Keratinocyte (primary cell): ENCODE measurements at regions not wholly inside any gene's neighbourhood (a gene's known extent, or its start where the extent isn't known, plus 50 kb on each side); places are given as distances from the start of the nearest gene placed in this dataset.

ENCODE experiments used
- DNase-seq: peaks from one replicate; pipeline ENCODE4 v3.0.0-alpha.2; 2011; ENCODE audit warnings: low read depth, missing footprints, low spot score
- FAIRE-seq: peaks from 2 replicates; lab custom pipeline; 2011; peaks lifted over from hg19 to GRCh38; lab: Jason Lieb, UNC
- H2AFZ ChIP-seq: 2 replicates; pipeline ENCODE4 v1.6.0; 2012; ENCODE audit warnings: low read length, control low read depth, inconsistent platforms; ENCODE audit not compliant: control insufficient read depth
- H3K27ac ChIP-seq: 2 replicates; pipeline ENCODE4 v1.5.1; 2011; ENCODE audit warnings: low read length; ENCODE audit not compliant: control insufficient read depth, insufficient read depth
- H3K27me3 ChIP-seq: 3 replicates; pipeline ENCODE4 v1.6.0; 2011; ENCODE audit warnings: low read length; ENCODE audit not compliant: control insufficient read depth, insufficient read depth; ENCODE audit errors: extremely low read depth
- H3K36me3 ChIP-seq, 2 experiments: 2 replicates in 1 of 2; 3 replicates in 1 of 2; pipeline ENCODE4 v1.5.1; 2011; ENCODE audit warnings: low read length in 2 of 2, mild to moderate bottlenecking in 1 of 2; ENCODE audit not compliant: control insufficient read depth in 2 of 2, insufficient read depth in 2 of 2; ENCODE audit errors: extremely low read depth in 1 of 2
- H3K4me1 ChIP-seq: 3 replicates; pipeline ENCODE4 v1.5.1; 2011; ENCODE audit warnings: low read length; ENCODE audit not compliant: control insufficient read depth, insufficient read depth; ENCODE audit errors: extremely low read depth
- H3K4me2 ChIP-seq: 3 replicates; pipeline ENCODE4 v1.6.0; 2011; ENCODE audit warnings: low read depth, low read length; ENCODE audit not compliant: control insufficient read depth, insufficient read depth; ENCODE audit errors: extremely low read depth
- H3K4me3 ChIP-seq, 3 experiments: fragments of 200-600 bp in 1 of 3; sonication (generic) in 1 of 3; 2 replicates in 2 of 3; 3 replicates in 1 of 3; pipeline ENCODE4 v1.5.1; 2011 to 2016; ENCODE audit warnings: low read length in 3 of 3, mild to moderate bottlenecking in 3 of 3, control low read depth in 2 of 3, inconsistent platforms in 1 of 3, low read depth in 1 of 3, mixed read lengths in 1 of 3, mixed run types in 1 of 3, moderate library complexity in 1 of 3; ENCODE audit not compliant: control insufficient read depth in 2 of 3, insufficient read depth in 2 of 3; ENCODE audit errors: extremely low read depth in 1 of 3
- H3K79me2 ChIP-seq: 2 replicates; pipeline ENCODE4 v1.6.0; 2012; ENCODE audit warnings: low read length; ENCODE audit not compliant: control insufficient read depth, insufficient read depth
- H3K9ac ChIP-seq: 3 replicates; pipeline ENCODE4 v1.6.0; 2011; ENCODE audit warnings: low read length; ENCODE audit not compliant: control insufficient read depth, insufficient read depth; ENCODE audit errors: extremely low read depth
- H3K9me1 ChIP-seq: 3 replicates; pipeline ENCODE4 v1.6.0; 2011; ENCODE audit warnings: low read length; ENCODE audit not compliant: control insufficient read depth, insufficient read depth; ENCODE audit errors: extremely low read depth
- H3K9me3 ChIP-seq: 2 replicates; pipeline ENCODE4 v1.5.1; 2012; ENCODE audit warnings: low read depth, low read length; ENCODE audit not compliant: control insufficient read depth
- H4K20me1 ChIP-seq: 3 replicates; pipeline ENCODE4 v1.6.0; 2011; ENCODE audit warnings: low read length; ENCODE audit not compliant: control insufficient read depth, insufficient read depth; ENCODE audit errors: extremely low read depth
- EZH2 ChIP-seq: IDR thresholded peaks from one replicate; pipeline ENCODE4 v1.6.1; 2012; ENCODE audit warnings: inconsistent platforms, mild to moderate bottlenecking, low read length, moderate library complexity
- dilution Hi-C: fragments of 300-500 bp; cut with MboI; formaldehyde crosslinking; loops from one replicate; pipeline ENCODE4 v1.7.0; 2020; ENCODE audit warnings: low sequenced_read_pairs; ENCODE audit not compliant: extremely low pct_ligation_motif_present
- TF ChIP-seq, protein P1 (sequence below), 3 experiments: IDR thresholded peaks in 1 of 3; conservative IDR thresholded peaks in 1 of 3; optimal IDR thresholded peaks in 1 of 3; 2 replicates in 2 of 3; 3 replicates in 1 of 3; pipeline versions ENCODE3 to v1.5.1; 2011; ENCODE audit warnings: low read length in 3 of 3, mild to moderate bottlenecking in 3 of 3, moderate library complexity in 2 of 3, control low read depth in 1 of 3, inconsistent platforms in 1 of 3; ENCODE audit not compliant: insufficient read depth in 2 of 3; ENCODE audit errors: extremely low read depth in 1 of 3

DNA sequence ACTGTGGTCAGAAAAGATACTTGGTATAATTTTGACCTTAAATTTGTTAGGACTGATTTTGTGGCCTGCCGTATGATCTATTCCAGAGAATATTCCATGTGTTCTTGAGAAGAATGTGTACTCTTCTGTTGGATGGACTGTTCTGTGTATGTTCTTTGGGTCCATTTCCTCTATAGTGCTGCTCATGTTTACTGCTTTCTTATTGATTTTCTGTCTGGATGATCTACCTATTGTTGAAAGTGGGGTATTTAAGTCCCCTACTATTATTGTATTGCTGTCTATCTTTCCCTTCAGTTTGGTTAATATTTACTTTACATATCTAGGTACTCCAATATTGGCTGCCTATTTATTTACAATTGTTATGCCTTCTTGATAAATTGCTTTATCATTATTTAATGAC, 298.4 kb downstream of the BCKDHB start:
- dilution Hi-C loops = no loop called here
- DNase-seq (no peak), FAIRE-seq (peak; percentile 17)
- Histone ChIP-seq H3K4me3 (no peak overlapping the region), H3K36me3 (no peaks in the 10 kb centered on the region), H3K27me3 (no peaks in the 10 kb centered on the region), H3K4me1 (no peaks in the 10 kb centered on the region), H3K9me1 (no peaks in the 10 kb centered on the region), H2AFZ (no peak overlapping the region), H3K27ac (no peak overlapping the region), H3K9me3 (no peaks in the 10 kb centered on the region), H3K4me2 (no peak overlapping the region), H4K20me1 (no peaks in the 10 kb centered on the region), H3K79me2 (no peaks in the 10 kb centered on the region), H3K9ac (no peak overlapping the region)
- no peak for TF ChIP-seq EZH2
- TF ChIP-seq, protein P1, sequence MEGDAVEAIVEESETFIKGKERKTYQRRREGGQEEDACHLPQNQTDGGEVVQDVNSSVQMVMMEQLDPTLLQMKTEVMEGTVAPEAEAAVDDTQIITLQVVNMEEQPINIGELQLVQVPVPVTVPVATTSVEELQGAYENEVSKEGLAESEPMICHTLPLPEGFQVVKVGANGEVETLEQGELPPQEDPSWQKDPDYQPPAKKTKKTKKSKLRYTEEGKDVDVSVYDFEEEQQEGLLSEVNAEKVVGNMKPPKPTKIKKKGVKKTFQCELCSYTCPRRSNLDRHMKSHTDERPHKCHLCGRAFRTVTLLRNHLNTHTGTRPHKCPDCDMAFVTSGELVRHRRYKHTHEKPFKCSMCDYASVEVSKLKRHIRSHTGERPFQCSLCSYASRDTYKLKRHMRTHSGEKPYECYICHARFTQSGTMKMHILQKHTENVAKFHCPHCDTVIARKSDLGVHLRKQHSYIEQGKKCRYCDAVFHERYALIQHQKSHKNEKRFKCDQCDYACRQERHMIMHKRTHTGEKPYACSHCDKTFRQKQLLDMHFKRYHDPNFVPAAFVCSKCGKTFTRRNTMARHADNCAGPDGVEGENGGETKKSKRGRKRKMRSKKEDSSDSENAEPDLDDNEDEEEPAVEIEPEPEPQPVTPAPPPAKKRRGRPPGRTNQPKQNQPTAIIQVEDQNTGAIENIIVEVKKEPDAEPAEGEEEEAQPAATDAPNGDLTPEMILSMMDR (optimal IDR thresholded peaks at IDR 0.05 in 1 of 3, IDR thresholded peaks at IDR 0.05 in 1 of 3, conservative IDR thresholded peaks at IDR 0.05 in 1 of 3; ENCODE audit: extremely low read depth in 1 of 3, insufficient read depth in 2 of 3, low read length in 3 of 3) = no peak

GRCh38 chr6:80403365-80403764, 296.9 kb downstream of the BCKDHB start:
- DNase-seq (no peak), FAIRE-seq (no peak)
- H3K36me3 ChIP-seq = no peaks in the 10 kb centered on the region
- H2AFZ ChIP-seq = no peak overlapping the region
- no peaks in the 10 kb centered on the region for H3K9me3 ChIP-seq
- TF ChIP-seq EZH2 = no peak
- TF ChIP-seq, protein P1 (optimal IDR thresholded peaks at IDR 0.05 in 1 of 3, IDR thresholded peaks at IDR 0.05 in 1 of 3, conservative IDR thresholded peaks at IDR 0.05 in 1 of 3; ENCODE audit: extremely low read depth in 1 of 3, insufficient read depth in 2 of 3, low read length in 3 of 3) = no peak
- H3K79me2 ChIP-seq = no peaks in the 10 kb centered on the region
- H3K27me3 ChIP-seq = no peaks in the 10 kb centered on the region
- H3K27ac ChIP-seq = no peak overlapping the region
- H3K4me3 ChIP-seq = no peak overlapping the region
- dilution Hi-C loops = no loop called here
- no peaks in the 10 kb centered on the region for H4K20me1 ChIP-seq
- no peaks in the 10 kb centered on the region for H3K9me1 ChIP-seq
- no peak overlapping the region for H3K9ac ChIP-seq
- H3K4me2 ChIP-seq = no peak overlapping the region
- H3K4me1 ChIP-seq = no peaks in the 10 kb centered on the region
